SH-SY5Y (cell line): ENCODE measurements at regions not wholly inside any gene's neighbourhood (a gene's known extent, or its start where the extent isn't known, plus 50 kb on each side); places are given as distances from the start of the nearest gene placed in this dataset.

Experiments used
- GATA2 ChIP-seq: IDR thresholded peaks from 2 replicates; pipeline ENCODE4 v1.6.1; 2011; ENCODE audit warnings: mild to moderate bottlenecking, low read depth, low read length
- GATA3 ChIP-seq: IDR thresholded peaks from 2 replicates; pipeline ENCODE4 v1.6.1; 2011; ENCODE audit warnings: low read depth, mild to moderate bottlenecking, low read length, moderate library complexity

- TF ChIP-seq GATA3, result no peak
- no peak for TF ChIP-seq GATA2
These were observed 76.6 kb upstream of the POMP start for GRCh38 chr13:28582225-28582891.

- TF ChIP-seq GATA2, result no peak
- no peak for TF ChIP-seq GATA3
These were observed 77.5 kb upstream of the POMP start for GRCh38 chr13:28581451-28581850.

GRCh38 chr13:28579736-28580135, 79.2 kb upstream of the POMP start:
- TF ChIP-seq GATA2 (no peak), GATA3 (no peak)

- TF ChIP-seq GATA2, result no peak
- no peak for TF ChIP-seq GATA3
These were observed 79.6 kb upstream of the POMP start for GRCh38 chr13:28579322-28579721.

GRCh38 chr13:28576067-28576466, 81.1 kb upstream of the FLT1 start:
- TF ChIP-seq GATA2, result no peak
- no peak for TF ChIP-seq GATA3

GRCh38 chr13:28575200-28575599, 80.3 kb upstream of the FLT1 start:
- TF ChIP-seq GATA3, result no peak
- TF ChIP-seq GATA2, result no peak

GRCh38 chr13:28574617-28575142, 79.8 kb upstream of the FLT1 start:
- TF ChIP-seq GATA2 (no peak), GATA3 (no peak)

- TF ChIP-seq GATA2, result no peak
- TF ChIP-seq GATA3, result no peak
These were observed 78.9 kb upstream of the FLT1 start for GRCh38 chr13:28573595-28574373.

- TF ChIP-seq GATA3 (no peak), GATA2 (no peak)
These were observed 77.9 kb upstream of the FLT1 start for GRCh38 chr13:28572871-28573270.

GRCh38 chr13:28569886-28570285, 75.0 kb upstream of the FLT1 start:
- TF ChIP-seq GATA3 (no peak), GATA2 (no peak)

- TF ChIP-seq GATA3 (peak; percentile 30; the same call in 1 of the 2 replicates), GATA2 (peak; percentile 90)
These were observed 73.4 kb upstream of the FLT1 start for GRCh38 chr13:28568286-28568685.

- TF ChIP-seq GATA3 (no peak), GATA2 (no peak)
These were observed 72.0 kb upstream of the FLT1 start for GRCh38 chr13:28566891-28567290.

- TF ChIP-seq GATA2, result no peak
- TF ChIP-seq GATA3, result no peak
These were observed 71.4 kb upstream of the FLT1 start for GRCh38 chr13:28566283-28566682.

GRCh38 chr13:28564030-28564429, 69.1 kb upstream of the FLT1 start:
- no peak for TF ChIP-seq GATA2
- TF ChIP-seq GATA3, result no peak

- no peak for TF ChIP-seq GATA2
- no peak for TF ChIP-seq GATA3
These were observed 68.7 kb upstream of the FLT1 start for GRCh38 chr13:28563609-28564008.

GRCh38 chr13:28560612-28561011, 65.7 kb upstream of the FLT1 start:
- no peak for TF ChIP-seq GATA2
